ENCODE measurements at regions not wholly inside any gene's neighbourhood (a gene's known extent, or its start where the extent isn't known, plus 50 kb on each side); places are given as distances from the start of the nearest gene placed in this dataset.

DNA sequence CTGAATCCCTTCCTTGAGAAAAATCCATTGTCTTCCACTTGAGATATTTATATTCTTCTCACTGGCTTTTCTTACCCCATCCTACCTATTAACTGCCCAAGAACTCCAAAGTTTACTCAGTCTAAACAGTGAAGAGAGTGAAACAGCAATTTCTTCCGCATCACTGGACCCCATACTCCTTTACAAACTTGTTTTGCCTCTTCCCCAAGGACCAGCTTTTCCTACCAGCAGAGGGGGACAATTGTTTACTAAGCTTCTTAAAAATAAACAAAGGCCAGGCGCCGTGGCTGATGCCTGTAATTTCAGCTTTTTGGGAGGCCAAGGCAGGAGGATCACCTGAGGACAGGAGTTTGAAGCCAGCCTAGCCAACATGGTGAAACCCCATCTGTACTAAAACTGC is 52.0 kb downstream of the LRATD1 start:
- no peak for DNase-seq (ENCODE audit: low spot score)

GRCh38 chr2:14690926-14691325 is 58.4 kb downstream of the LRATD1 start:
- no peak for DNase-seq (ENCODE audit: low spot score)

- DNase-seq (ENCODE audit: low spot score) = no peak
These were observed 61.4 kb downstream of the LRATD1 start for GRCh38 chr2:14693874-14694273.

DNA sequence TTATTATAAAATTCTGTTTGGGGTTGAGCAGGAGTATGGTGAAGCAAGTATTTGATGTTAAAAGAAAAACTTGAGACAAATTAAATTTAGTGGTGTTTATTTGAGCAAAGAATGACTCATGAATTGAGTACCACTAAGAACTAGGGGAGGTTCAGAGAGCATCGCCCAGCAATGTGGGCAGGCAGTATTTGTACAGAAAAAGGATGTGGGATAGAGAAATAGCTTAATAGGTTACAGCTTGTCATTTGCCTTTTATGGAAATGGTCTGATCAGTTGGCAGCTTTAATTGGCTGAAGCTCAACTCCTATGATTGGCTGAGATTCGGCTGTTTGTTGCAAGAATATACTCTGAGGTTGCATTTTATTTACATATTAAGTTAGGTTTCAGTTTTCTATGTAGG is 68.2 kb downstream of the LRATD1 start:
- no peak for DNase-seq (ENCODE audit: low spot score)

GRCh38 chr2:14702258-14702657 is 69.7 kb downstream of the LRATD1 start:
- DNase-seq (ENCODE audit: low spot score) = no peak

DNA sequence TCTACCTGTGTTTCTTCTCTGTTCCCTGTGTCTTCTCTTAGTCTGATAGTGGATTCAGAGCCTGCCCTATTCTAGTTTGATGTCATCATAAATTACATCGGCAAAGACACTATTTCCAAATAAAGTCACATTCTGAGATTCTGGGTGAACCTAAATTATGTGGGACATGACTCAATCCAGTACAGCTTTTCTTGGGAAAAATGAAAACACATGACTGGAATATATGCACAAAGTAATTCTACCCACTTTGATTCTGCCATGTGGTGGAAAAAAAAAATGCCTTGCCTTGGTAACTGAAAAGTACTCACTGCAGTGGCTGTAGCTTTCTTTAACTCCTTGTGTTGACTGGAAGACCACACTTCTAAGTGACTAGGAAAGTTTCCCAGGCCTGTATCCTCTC is 73.7 kb downstream of the LRATD1 start:
- DNase-seq (ENCODE audit: low spot score) = no peak

GRCh38 chr2:14712111-14712510 is 79.6 kb downstream of the LRATD1 start:
- no peak for DNase-seq (ENCODE audit: low spot score)

DNA sequence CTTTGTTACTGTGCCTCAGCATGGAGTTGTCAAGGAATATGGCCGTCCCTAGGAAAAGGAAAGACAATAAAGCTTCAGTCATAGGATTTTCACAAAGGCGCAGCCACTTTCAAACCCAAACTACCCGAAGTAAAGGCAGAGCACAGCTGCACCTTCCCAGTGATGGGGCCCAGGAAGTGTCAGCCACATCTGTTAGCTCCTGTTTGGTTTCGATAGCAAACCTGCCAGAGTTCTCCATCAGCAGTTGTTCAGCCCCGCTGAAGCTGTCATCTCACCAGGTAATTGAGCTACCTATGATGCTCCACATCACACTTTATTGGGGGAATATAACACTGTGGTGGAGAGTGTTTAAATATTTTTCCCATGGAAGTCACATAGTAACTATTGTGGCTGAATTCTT is 80.7 kb downstream of the LRATD1 start:
- no peak for DNase-seq (ENCODE audit: low spot score)

DNA sequence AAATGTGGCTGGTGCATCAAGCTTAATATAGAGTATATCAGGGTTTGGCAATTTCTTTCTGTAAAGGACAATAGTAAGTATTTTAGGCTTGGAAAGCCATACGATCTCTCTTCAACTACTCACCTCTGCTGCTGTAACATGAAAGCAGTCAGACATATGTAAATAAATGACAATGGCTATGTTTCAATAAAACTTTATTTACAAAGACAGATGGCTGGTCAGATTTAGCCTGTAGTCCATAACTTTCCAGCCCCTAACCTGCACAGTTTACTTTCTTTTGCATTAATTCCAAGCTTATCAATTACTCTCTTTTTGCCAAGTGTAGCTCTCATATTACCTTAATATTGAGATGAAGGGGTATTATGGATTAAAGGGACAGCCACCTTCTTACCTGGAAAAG is 83.1 kb downstream of the LRATD1 start:
- no peak for DNase-seq (ENCODE audit: low spot score)

DNA sequence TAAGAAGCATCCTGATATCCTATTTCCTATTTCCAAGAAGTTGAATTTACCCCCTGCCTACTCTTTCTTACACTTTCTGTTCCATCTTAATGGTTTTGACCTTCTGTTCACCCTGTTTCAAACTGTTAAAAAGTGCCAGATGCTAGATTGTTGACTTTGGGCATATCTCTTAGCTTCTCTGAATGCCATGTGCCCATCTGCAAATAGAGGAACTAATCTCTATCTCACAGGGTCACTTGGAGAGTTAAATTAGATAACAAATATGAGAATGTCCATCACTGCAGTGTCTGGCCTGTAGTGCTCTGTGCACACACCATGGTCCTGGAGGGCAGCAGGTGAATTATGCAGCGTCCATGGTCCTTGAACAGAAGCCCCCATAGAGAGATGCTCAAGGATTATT is 83.8 kb downstream of the LRATD1 start:
- DNase-seq (ENCODE audit: low spot score) = no peak

DNA sequence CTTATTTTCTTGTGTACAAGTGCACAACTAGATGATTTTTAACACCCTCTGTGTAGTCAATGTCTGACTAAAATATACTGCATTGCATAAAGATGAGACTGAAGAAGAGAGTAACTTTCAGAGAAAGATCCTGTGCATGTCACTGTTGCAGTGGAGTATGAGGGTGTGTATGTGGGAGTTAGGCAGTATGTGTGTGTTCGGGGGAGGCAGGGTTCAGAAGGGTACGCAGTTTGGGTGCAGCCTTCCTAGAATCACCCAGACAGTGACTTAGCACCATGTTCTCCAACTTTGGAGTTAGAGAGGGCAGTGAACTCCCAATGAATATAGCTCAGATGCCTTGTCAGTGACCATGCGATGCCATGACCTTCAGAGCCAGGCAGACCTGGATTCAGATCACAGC is 84.6 kb downstream of the LRATD1 start:
- no peak for DNase-seq (ENCODE audit: low spot score)

GRCh38 chr2:14720319-14720718 is 87.8 kb downstream of the LRATD1 start:
- DNase-seq (ENCODE audit: low spot score) = no peak

DNA sequence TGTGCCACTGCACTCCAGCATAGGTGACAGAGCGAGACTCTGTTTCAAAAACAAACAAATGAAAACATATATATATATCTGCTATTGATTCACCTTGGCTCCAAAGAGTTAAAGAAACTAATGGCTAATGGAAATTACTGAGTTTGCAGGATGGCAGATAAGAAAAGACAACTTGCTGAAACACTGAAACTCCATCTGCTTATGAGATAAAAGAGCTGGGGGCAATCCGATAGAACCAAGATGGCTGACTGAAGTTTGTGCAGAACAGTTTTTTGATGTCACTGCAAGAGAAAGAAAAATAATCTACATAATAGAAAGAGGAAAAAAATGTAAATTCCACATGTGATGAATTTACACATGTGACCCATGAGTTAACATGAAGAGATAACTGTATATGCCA is 88.2 kb downstream of the LRATD1 start:
- DNase-seq (ENCODE audit: low spot score) = no peak

GRCh38 chr2:14722904-14723570 is 90.5 kb downstream of the LRATD1 start:
- DNase-seq (ENCODE audit: low spot score) = no peak

GRCh38 chr2:14723684-14724083 is 91.2 kb downstream of the LRATD1 start:
- DNase-seq (ENCODE audit: low spot score) = no peak

GRCh38 chr2:14735696-14736095 is 103.2 kb downstream of the LRATD1 start:
- DNase-seq (ENCODE audit: low spot score) = no peak

DNA sequence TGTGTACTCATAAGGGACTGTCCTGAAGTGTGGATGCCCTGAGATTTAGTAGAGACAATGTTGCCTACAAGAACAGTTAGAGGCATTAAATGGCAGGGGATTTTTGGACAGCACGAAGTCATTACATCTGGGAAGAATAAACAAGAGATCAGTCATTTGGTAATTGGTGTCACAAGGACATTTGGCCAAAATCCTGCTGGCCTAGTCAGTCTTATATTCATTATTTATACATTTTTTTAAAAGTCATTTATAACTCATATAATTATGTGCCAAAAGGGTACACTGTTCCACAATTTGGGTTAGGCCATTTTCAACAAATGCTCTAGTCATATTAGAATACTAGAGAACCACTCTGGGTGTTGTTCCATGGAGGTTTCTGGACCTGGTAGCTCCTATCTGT is 104.7 kb downstream of the LRATD1 start:
- no peak for DNase-seq (ENCODE audit: low spot score)

DNA sequence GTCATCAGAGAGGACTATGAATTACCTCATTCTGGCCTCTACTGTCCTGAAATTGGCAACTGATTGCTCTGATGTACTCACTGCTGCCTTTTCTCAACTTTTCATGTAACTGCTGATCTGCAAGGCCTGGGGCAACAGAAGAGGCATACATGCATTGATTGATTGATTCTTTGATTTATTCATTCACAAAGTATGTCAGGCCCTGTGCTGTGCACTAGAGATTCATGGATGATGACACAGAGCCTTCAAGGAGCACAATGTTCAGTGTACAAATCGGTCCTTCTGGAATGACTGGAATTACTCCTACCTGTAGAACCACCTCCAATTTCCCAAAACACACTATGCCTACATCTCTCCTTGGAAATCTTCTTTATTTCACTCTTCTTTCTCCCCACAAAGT is 111.3 kb downstream of the LRATD1 start:
- no peak for DNase-seq (ENCODE audit: low spot score)

DNA sequence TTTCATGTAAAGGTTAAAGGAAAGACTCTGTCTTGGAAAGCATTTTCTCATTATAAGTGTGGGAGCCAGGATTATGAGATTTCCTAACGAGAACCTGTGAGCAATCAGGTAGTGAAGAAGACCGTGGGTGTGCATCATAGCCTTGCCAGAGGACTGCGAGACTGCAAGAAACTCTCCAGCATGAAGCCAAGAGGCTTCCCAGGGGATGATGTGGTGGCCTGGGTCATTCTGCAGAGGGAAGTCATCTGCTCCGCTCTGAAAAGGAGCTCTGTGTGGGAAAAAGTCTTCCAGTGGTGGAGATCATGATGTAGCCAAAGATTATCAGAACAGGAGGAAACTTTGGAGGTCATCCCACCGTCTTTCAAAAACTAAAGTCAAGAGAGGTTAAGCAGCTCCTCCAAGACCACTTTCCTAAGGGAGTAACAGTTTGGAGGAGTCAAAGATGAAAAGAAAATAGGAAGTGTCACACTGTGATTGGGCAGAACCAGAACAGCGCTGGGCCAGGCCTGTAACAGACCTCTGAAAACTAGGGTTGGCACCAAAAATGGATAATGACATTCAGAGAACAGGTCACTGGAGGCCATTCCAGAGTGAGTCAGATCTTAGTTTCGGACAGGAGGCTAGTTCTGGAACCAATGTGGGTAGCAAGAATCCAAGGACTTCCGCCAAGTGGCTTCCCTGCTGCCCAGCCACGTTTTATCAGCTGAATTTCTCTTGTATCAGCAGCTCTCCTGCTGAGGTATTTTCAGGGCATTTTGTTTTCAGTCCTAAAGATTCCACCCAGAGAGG is 113.0 kb downstream of the LRATD1 start:
- DNase-seq (ENCODE audit: low spot score) = no peak

DNA sequence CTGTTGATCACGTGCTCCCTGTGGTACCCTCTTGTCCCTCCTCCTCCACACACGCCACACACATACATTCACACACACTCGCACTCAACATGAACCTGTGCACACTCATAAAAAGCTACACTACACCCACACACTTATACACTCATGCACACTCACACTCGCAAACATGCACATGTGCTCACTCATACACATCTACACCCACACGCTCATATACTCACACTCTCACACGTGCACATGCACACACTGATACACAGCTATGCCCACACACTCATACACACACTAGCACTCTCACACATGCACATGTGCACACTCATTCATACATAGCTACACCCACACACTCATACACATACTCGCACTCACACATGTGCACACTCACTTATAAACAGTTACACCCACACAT is 113.6 kb downstream of the LRATD1 start:
- no peak for DNase-seq (ENCODE audit: low spot score)

DNA sequence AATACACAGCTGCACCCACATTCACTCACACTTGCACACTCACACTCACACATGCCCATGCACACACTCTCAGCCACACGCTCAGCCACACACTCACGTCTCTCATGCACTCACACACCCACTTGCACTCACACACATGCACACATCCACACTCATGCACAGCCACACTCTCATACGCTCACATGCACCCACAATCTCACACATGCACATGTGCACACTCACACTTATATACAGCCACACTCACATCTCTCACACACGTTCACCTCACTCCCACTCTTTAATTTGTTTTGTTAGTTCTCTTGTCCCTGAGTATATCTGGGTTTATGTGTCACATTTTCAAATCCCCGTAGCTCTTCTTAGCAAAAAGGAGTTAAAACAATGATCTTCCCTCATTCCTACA is 114.9 kb downstream of the LRATD1 start:
- no peak for DNase-seq (ENCODE audit: low spot score)

DNA sequence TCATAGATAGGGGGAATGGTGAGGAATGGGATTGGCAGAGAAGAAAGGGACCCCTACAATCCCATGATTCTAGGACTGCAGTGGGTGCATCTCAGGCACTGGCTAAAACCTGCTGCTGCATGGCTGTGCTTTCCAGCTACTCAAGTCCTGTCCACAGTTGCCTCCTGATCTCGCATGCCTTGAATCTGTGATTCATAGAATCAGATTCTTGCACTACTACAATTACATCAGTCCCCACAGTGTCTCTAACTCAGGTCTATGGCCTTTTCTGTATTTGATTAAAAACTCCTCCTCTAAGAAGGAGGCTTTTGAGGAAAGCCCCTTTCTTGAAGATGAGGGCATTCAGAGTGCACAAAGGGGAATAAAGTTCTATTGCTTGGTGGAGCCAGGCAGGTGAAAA is 117.4 kb downstream of the LRATD1 start:
- DNase-seq (ENCODE audit: low spot score) = no peak

- DNase-seq (ENCODE audit: low spot score) = no peak
These were observed 117.9 kb downstream of the LRATD1 start for GRCh38 chr2:14750433-14750832.

DNA sequence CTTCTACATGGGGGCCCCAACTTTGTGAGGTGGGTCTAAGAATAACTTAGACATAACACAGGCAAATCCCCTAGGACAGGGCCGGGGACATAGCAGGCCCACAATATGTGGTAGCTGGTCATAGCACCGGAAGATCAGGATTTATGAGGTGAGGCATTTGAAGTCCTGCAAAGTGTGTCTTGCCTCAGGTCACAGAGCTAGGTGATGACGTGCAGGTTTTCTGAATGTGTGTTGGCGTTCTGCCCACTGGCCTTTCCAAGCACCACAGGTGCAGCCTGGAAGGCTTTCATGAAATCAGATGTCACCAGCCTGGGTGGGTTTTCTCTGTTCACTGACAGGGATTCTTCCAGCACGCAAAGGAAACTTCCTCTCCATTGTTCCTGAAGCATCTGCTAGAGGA is 119.1 kb downstream of the LRATD1 start:
- no peak for DNase-seq (ENCODE audit: low spot score)

Measured in pons (tissue), 1 donor.